Neutrophil (primary cell): ENCODE measurements at regions not wholly inside any gene's neighbourhood (a gene's known extent, or its start where the extent isn't known, plus 50 kb on each side); places are given as distances from the start of the nearest gene placed in this dataset.

Experiments
- H3K27ac ChIP-seq: fragments of 200-600 bp; sonication (generic); 2 replicates; pipeline ENCODE4 v1.5.1; 2016; ENCODE audit warnings: mild to moderate bottlenecking, moderate library complexity
- H3K27me3 ChIP-seq: fragments of 200-600 bp; sonication (generic); 2 replicates; pipeline ENCODE4 v1.6.0; 2016; ENCODE audit warnings: mild to moderate bottlenecking
- H3K36me3 ChIP-seq: fragments of 200-600 bp; sonication (generic); 2 replicates; pipeline ENCODE4 v1.5.1; 2017
- H3K4me1 ChIP-seq, 2 experiments: fragments of 200-600 bp in 1 of 2; sonication (generic) in 1 of 2; 1 replicate in 1 of 2; 2 replicates in 1 of 2; pipeline versions ENCODE4 v1.5.1 to v1.6.1; 2013 to 2016; ENCODE audit warnings: low read depth in 1 of 2, low read length in 1 of 2, mild to moderate bottlenecking in 1 of 2, moderate library complexity in 1 of 2; ENCODE audit not compliant: control insufficient read depth in 1 of 2, insufficient read depth in 1 of 2
- H3K4me3 ChIP-seq, 2 experiments: fragments of 200-600 bp in 1 of 2; sonication (generic) in 1 of 2; 1 replicate in 1 of 2; 2 replicates in 1 of 2; pipeline ENCODE4 v1.5.1; 2013 to 2016; ENCODE audit warnings: low read depth in 1 of 2, low read length in 1 of 2, mild to moderate bottlenecking in 1 of 2, moderate library complexity in 1 of 2
- H3K9me3 ChIP-seq: fragments of 200-600 bp; sonication (generic); 2 replicates; pipeline ENCODE4 v1.5.1; 2016
- TF ChIP-seq, protein P1 (sequence below): fragments of 200-600 bp; sonication (generic); IDR thresholded peaks from 2 replicates; pipeline ENCODE4 v1.5.1; 2016; ENCODE audit warnings: antibody characterized with exemption

DNA sequence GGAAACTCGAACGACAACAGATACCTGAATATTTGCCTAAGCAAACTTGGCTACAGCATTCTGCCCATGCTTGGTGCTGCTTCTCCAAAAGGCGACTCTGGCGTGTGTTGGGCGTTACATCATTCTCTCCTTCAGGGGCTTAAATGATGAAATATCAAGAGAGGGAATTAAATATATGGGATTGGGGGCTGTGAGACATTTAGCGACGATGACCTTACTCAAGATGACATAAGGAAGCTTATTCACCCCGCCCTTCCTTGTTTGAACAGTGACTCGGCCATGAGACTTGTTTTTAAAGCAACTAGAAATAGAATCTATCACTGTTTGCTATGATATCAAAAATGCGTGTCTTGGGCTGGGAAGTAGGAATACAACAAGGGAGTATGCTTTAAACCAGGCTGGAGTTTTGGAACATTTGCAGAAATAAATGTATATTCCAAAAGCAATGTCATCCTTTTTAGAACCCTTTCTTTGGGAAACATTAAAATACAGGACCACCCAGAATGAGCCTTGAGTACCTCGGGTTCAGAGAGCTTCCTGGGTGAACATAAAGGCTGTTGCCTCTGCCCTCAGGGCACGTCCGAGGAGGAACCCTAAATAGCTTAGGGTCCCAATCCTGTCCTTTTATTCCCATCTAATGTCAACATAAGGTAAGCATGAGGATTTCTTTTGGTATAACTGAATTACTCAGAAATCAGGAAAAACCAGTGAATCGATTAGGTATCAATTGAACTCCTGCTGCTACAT, 123.3 kb upstream of the SLC45A1 start:
- no peak overlapping the region for H3K27ac ChIP-seq

GRCh38 chr1:8193840-8194406, 124.0 kb upstream of the SLC45A1 start:
- no peak overlapping the region for H3K4me3 ChIP-seq
- peaks cover 12% of the 10 kb centered on the region for H3K27me3 ChIP-seq
- H3K27ac ChIP-seq = no peak overlapping the region
- TF ChIP-seq, protein P1, sequence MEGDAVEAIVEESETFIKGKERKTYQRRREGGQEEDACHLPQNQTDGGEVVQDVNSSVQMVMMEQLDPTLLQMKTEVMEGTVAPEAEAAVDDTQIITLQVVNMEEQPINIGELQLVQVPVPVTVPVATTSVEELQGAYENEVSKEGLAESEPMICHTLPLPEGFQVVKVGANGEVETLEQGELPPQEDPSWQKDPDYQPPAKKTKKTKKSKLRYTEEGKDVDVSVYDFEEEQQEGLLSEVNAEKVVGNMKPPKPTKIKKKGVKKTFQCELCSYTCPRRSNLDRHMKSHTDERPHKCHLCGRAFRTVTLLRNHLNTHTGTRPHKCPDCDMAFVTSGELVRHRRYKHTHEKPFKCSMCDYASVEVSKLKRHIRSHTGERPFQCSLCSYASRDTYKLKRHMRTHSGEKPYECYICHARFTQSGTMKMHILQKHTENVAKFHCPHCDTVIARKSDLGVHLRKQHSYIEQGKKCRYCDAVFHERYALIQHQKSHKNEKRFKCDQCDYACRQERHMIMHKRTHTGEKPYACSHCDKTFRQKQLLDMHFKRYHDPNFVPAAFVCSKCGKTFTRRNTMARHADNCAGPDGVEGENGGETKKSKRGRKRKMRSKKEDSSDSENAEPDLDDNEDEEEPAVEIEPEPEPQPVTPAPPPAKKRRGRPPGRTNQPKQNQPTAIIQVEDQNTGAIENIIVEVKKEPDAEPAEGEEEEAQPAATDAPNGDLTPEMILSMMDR = no peak
- peaks cover 5 to 6% of the 10 kb centered on the region in 2 experiments for H3K4me1 ChIP-seq
- H3K36me3 ChIP-seq = no peaks in the 10 kb centered on the region
- H3K9me3 ChIP-seq = no peaks in the 10 kb centered on the region

More for the DNA sequence above, 123.3 kb upstream of the SLC45A1 start:
- peaks cover 12% of the 10 kb centered on the region for H3K27me3 ChIP-seq
- no peaks in the 10 kb centered on the region for H3K9me3 ChIP-seq
- no peaks in the 10 kb centered on the region for H3K36me3 ChIP-seq
- TF ChIP-seq, protein P1 = no peak
- peaks cover 5 to 6% of the 10 kb centered on the region in 2 experiments for H3K4me1 ChIP-seq
- H3K4me3 ChIP-seq = no peak overlapping the region

GRCh38 chr1:8191474-8191873, 126.4 kb upstream of the SLC45A1 start:
- Histone ChIP-seq H3K27ac (no peak overlapping the region), H3K36me3 (no peaks in the 10 kb centered on the region), H3K4me1 (no peaks in the 10 kb centered on the region), H3K27me3 (peaks cover 12% of the 10 kb centered on the region), H3K4me3 (no peak overlapping the region), H3K9me3 (no peaks in the 10 kb centered on the region)
- TF ChIP-seq, protein P1 = no peak

DNA sequence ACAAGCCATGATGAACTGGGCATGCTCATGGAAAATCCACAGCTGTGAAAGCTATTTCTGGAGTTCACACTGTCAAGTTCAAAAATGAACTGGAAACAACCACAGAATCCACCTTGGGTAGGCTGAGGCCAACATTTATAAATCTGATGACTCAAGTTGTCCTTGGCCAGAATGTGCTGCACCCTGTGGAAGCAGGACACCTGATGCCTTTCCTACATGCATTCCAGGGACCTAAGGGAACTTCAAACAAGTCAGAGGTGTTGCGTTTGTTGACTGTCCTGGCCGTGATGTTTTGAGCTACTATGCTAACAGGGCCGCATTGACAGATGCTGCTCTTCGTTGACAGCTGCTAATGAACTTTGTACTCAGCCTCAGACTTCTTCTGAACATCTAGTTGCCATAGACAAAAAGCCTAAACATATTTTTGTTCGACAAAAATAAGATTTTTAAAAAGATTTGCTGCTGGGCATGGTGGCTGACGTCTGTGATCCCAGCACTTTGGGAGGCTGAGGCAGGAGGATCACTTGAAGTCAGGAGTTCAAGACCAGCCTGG, 127.9 kb upstream of the SLC45A1 start:
- Histone ChIP-seq H3K9me3 (no peaks in the 10 kb centered on the region), H3K4me1 (no peaks in the 10 kb centered on the region), H3K27me3 (peaks cover 10% of the 10 kb centered on the region), H3K4me3 (no peak overlapping the region), H3K36me3 (no peaks in the 10 kb centered on the region), H3K27ac (no peak overlapping the region)
- TF ChIP-seq, protein P1 = no peak

GRCh38 chr1:8185400-8185799, 132.5 kb upstream of the SLC45A1 start:
- Histone ChIP-seq H3K27ac (no peak overlapping the region), H3K9me3 (no peaks in the 10 kb centered on the region), H3K4me1 (no peaks in the 10 kb centered on the region), H3K36me3 (no peaks in the 10 kb centered on the region), H3K4me3 (no peak overlapping the region), H3K27me3 (no peaks in the 10 kb centered on the region)
- TF ChIP-seq, protein P1 = no peak
